Gastroesophageal sphincter (tissue), 3 donors: ENCODE measurements at regions not wholly inside any gene's neighbourhood (a gene's known extent, or its start where the extent isn't known, plus 50 kb on each side); places are given as distances from the start of the nearest gene placed in this dataset.

Experiments
- CTCF ChIP-seq, 4 experiments: fragments of 200-600 bp in 2 of 4; fragments of 450-650 bp in 2 of 4; sonication (generic) in 1 of 4; IDR thresholded peaks; one replicate each; pipeline ENCODE4 v1.5.1; 2017 to 2019; ENCODE audit warnings: antibody characterized with exemption in 4 of 4, mild to moderate bottlenecking in 2 of 4, moderate library complexity in 2 of 4
- EP300 ChIP-seq: sonication (generic); formaldehyde crosslinking; IDR thresholded peaks from one replicate; pipeline ENCODE4 v1.6.1; 2017; ENCODE audit warnings: antibody characterized with exemption, mild to moderate bottlenecking
- POLR2AphosphoS5 ChIP-seq: sonication (generic); formaldehyde crosslinking; IDR thresholded peaks from one replicate; pipeline ENCODE4 v1.6.1; 2017; ENCODE audit warnings: antibody characterized with exemption

- TF ChIP-seq EP300 (no peak), CTCF (IDR thresholded peaks at IDR 0.05) (no peak), POLR2AphosphoS5 (no peak)
Measured at GRCh38 chr14:22476005-22476751, 112.8 kb downstream of the DAD1 start.
